ENCODE measurements at regions not wholly inside any gene's neighbourhood (a gene's known extent, or its start where the extent isn't known, plus 50 kb on each side); places are given as distances from the start of the nearest gene placed in this dataset.
A peak's percentile ranks its signal among the peaks of the same experiment; 100 is the strongest.

GRCh38 chr5:170159947-170160346, 54.2 kb downstream of the FOXI1 start:
- no peak for DNase-seq

- no peak for DNase-seq
Measured at GRCh38 chr5:170161069-170161468, 55.4 kb downstream of the FOXI1 start.

GRCh38 chr5:170162631-170163321, 57.1 kb downstream of the FOXI1 start:
- no peak for DNase-seq

GRCh38 chr5:170164087-170164486, 58.4 kb downstream of the FOXI1 start:
- no peak for DNase-seq

- DNase-seq, result no peak
Measured at GRCh38 chr5:170164921-170165320, 59.2 kb downstream of the FOXI1 start.

GRCh38 chr5:170166101-170166500, 60.4 kb downstream of the FOXI1 start:
- DNase-seq, result no peak

GRCh38 chr5:170168002-170168401, 62.3 kb downstream of the FOXI1 start:
- DNase-seq, result no peak

GRCh38 chr5:170168797-170169196, 63.1 kb downstream of the FOXI1 start:
- DNase-seq, result no peak

- no peak for DNase-seq
Measured at GRCh38 chr5:170169996-170170395, 62.8 kb upstream of the C5orf58 start.

- no peak for DNase-seq
Measured at GRCh38 chr5:170171811-170172210, 61.0 kb upstream of the C5orf58 start.

- no peak for DNase-seq
Measured at GRCh38 chr5:170173227-170173626, 59.6 kb upstream of the C5orf58 start.

- no peak for DNase-seq
Measured at GRCh38 chr5:170173647-170174046, 59.1 kb upstream of the C5orf58 start.

- DNase-seq, result no peak
Measured at GRCh38 chr5:170176916-170177315, 55.9 kb upstream of the C5orf58 start.

- peak; percentile 4 for DNase-seq
Measured at GRCh38 chr5:170178814-170179213, 54.0 kb upstream of the C5orf58 start.

- DNase-seq, result no peak
Measured at GRCh38 chr5:170179626-170180025, 53.2 kb upstream of the C5orf58 start.

- no peak for DNase-seq
Measured at GRCh38 chr5:170181902-170182301, 50.9 kb upstream of the C5orf58 start.

- no peak for DNase-seq
Measured at GRCh38 chr5:170182491-170182890, 50.3 kb upstream of the C5orf58 start.

Data from DMS53 (cell line).